H1 (cell line): ENCODE measurements at regions not wholly inside any gene's neighbourhood (a gene's known extent, or its start where the extent isn't known, plus 50 kb on each side); places are given as distances from the start of the nearest gene placed in this dataset.

Source experiments
- CTCF ChIA-PET: fragments of 300-600 bp; sonication (Branson Sonifier 250); formaldehyde crosslinking; loops from one replicate; lab custom pipeline; 2021; ENCODE audit not compliant: partially characterized antibody; lab: Charles Lee
- POLR2A ChIA-PET: fragments of 300-600 bp; sonication (Branson Sonifier 250); formaldehyde crosslinking; loops from one replicate; lab custom pipeline; 2021; ENCODE audit warnings: inconsistent platforms; ENCODE audit not compliant: partially characterized antibody; lab: Charles Lee
- DNase-seq, 2 experiments: peaks; one replicate each; pipeline versions ENCODE4 v3.0.0 to v3.0.0-alpha.2; 2010 to 2022; ENCODE audit warnings: low spot score in 2 of 2, low read depth in 1 of 2, mixed read lengths in 1 of 2
- FAIRE-seq: peaks from 2 replicates; lab custom pipeline; 2011; peaks lifted over from hg19 to GRCh38; lab: Jason Lieb, UNC
- H2AFZ ChIP-seq: 2 replicates; pipeline ENCODE4 v1.8.1; 2012; ENCODE audit warnings: low read length, inconsistent platforms
- H2AK5ac ChIP-seq: 2 replicates; pipeline ENCODE4 v1.6.1; 2013; ENCODE audit warnings: low read depth, low read length
- H2BK120ac ChIP-seq: replicated peaks from 2 replicates; pipeline ENCODE3; 2013; ENCODE audit warnings: low read depth, low read length, inconsistent platforms
- H2BK12ac ChIP-seq: 2 replicates; pipeline ENCODE4 v1.6.1; 2013; ENCODE audit warnings: low read depth, low read length
- H2BK15ac ChIP-seq: 2 replicates; pipeline ENCODE4 v1.6.1; 2013; ENCODE audit warnings: low read length
- H2BK20ac ChIP-seq: 2 replicates; pipeline ENCODE4 v1.6.1; 2013; ENCODE audit warnings: low read length
- H2BK5ac ChIP-seq: 2 replicates; pipeline ENCODE4 v1.6.1; 2013; ENCODE audit warnings: low read depth, low read length
- H3K14ac ChIP-seq: 2 replicates; pipeline ENCODE4 v1.6.1; 2013; ENCODE audit warnings: inconsistent platforms; ENCODE audit not compliant: insufficient read length
- H3K18ac ChIP-seq: 2 replicates; pipeline ENCODE4 v1.6.1; 2013; ENCODE audit warnings: low read length; ENCODE audit errors: extremely low read depth
- H3K23ac ChIP-seq: 2 replicates; pipeline ENCODE4 v1.6.1; 2013; ENCODE audit warnings: inconsistent platforms; ENCODE audit not compliant: insufficient read length
- H3K23me2 ChIP-seq: 2 replicates; pipeline ENCODE4 v1.6.1; 2013; ENCODE audit warnings: low read depth, low read length
- H3K27ac ChIP-seq: 2 replicates; pipeline ENCODE4 v1.6.1; 2011; ENCODE audit warnings: low read depth, low read length, inconsistent platforms
- H3K27me3 ChIP-seq, 4 experiments: replicated peaks in 1 of 4; 1 replicate in 1 of 4; 2 replicates in 3 of 4; pipeline versions ENCODE4 v1.6.1 to v1.8.1; 2011 to 2013; ENCODE audit warnings: low read length in 3 of 4, mild to moderate bottlenecking in 3 of 4, inconsistent platforms in 2 of 4, mixed read lengths in 2 of 4, moderate library complexity in 1 of 4; ENCODE audit not compliant: control insufficient read depth in 3 of 4, insufficient read depth in 3 of 4; ENCODE audit errors: extremely low read depth in 1 of 4
- H3K36me3 ChIP-seq, 4 experiments: 2 replicates each; pipeline versions ENCODE4 v1.6.1 to v1.8.1; 2011 to 2013; ENCODE audit warnings: mild to moderate bottlenecking in 4 of 4, low read length in 3 of 4, moderate library complexity in 2 of 4, control low read depth in 1 of 4, inconsistent platforms in 1 of 4; ENCODE audit not compliant: insufficient read depth in 4 of 4, control insufficient read depth in 2 of 4
- H3K4ac ChIP-seq: replicated peaks from 2 replicates; pipeline ENCODE3; 2013; ENCODE audit warnings: low read length, low read depth, mixed read lengths, inconsistent platforms; ENCODE audit not compliant: insufficient read length
- H3K4me1 ChIP-seq, 4 experiments: replicated peaks in 1 of 4; 1 replicate in 1 of 4; 2 replicates in 3 of 4; pipeline versions ENCODE4 v1.6.1 to v1.8.1; 2011 to 2013; ENCODE audit warnings: low read length in 3 of 4, inconsistent platforms in 2 of 4, mixed read lengths in 1 of 4; ENCODE audit not compliant: insufficient read depth in 4 of 4, control insufficient read depth in 3 of 4
- H3K4me2 ChIP-seq, 2 experiments: 2 replicates each; pipeline versions ENCODE4 v1.6.1 to v1.8.1; 2011 to 2013; ENCODE audit warnings: low read depth in 2 of 2, low read length in 2 of 2, control low read depth in 1 of 2, inconsistent platforms in 1 of 2, mild to moderate bottlenecking in 1 of 2; ENCODE audit not compliant: insufficient read depth in 1 of 2
- H3K4me3 ChIP-seq, 4 experiments: fragments of 200-600, 300-600 bp in 1 of 4; sonication (generic), shearing (Covaris generic), sonication (Bioruptor Twin) in 1 of 4; 2 replicates each; pipeline versions ENCODE4 v1.5.1 to v1.8.1; 2011 to 2016; ENCODE audit warnings: low read length in 4 of 4, low read depth in 3 of 4, control low read depth in 2 of 4, inconsistent platforms in 2 of 4, mild to moderate bottlenecking in 2 of 4, mixed read lengths in 1 of 4, moderate library complexity in 1 of 4; ENCODE audit not compliant: insufficient read depth in 2 of 4; ENCODE audit errors: extremely low read depth in 1 of 4
- H3K56ac ChIP-seq: replicated peaks from 2 replicates; pipeline ENCODE3; 2013; ENCODE audit warnings: low read depth, mild to moderate bottlenecking, mixed read lengths, low read length, inconsistent platforms; ENCODE audit not compliant: insufficient read length
- H3K79me1 ChIP-seq: 2 replicates; pipeline ENCODE4 v1.6.1; 2013; ENCODE audit warnings: low read depth, low read length, control low read depth
- H3K79me2 ChIP-seq, 2 experiments: 2 replicates each; pipeline versions ENCODE4 v1.6.1 to v1.8.1; 2012 to 2013; ENCODE audit warnings: low read length in 2 of 2, mild to moderate bottlenecking in 2 of 2, inconsistent platforms in 1 of 2; ENCODE audit not compliant: insufficient read depth in 2 of 2, control insufficient read depth in 1 of 2
- H3K9ac ChIP-seq, 4 experiments: replicated peaks in 1 of 4; 1 replicate in 1 of 4; 2 replicates in 3 of 4; pipeline versions ENCODE4 v1.6.1 to v1.8.1; 2011 to 2013; ENCODE audit warnings: low read depth in 3 of 4, low read length in 3 of 4, control low read depth in 2 of 4, mild to moderate bottlenecking in 2 of 4, moderate library complexity in 2 of 4, inconsistent platforms in 1 of 4; ENCODE audit errors: extremely low read depth in 1 of 4
- H3K9me3 ChIP-seq, 2 experiments: 2 replicates each; pipeline versions ENCODE4 v1.6.1 to v1.8.1; 2012 to 2013; ENCODE audit warnings: mild to moderate bottlenecking in 2 of 2, moderate library complexity in 2 of 2, control low read depth in 1 of 2, inconsistent platforms in 1 of 2, low read depth in 1 of 2, low read length in 1 of 2, mixed read lengths in 1 of 2; ENCODE audit not compliant: insufficient read depth in 2 of 2
- H4K20me1 ChIP-seq, 2 experiments: replicated peaks in 1 of 2; 2 replicates each; pipeline versions ENCODE3 to v1.8.1; 2011 to 2013; ENCODE audit warnings: inconsistent platforms in 2 of 2, low read length in 2 of 2, mild to moderate bottlenecking in 1 of 2; ENCODE audit not compliant: insufficient read depth in 2 of 2, control insufficient read depth in 1 of 2
- H4K5ac ChIP-seq: 2 replicates; pipeline ENCODE4 v1.6.1; 2013; ENCODE audit warnings: low read length, low read depth, mixed read lengths, inconsistent platforms; ENCODE audit not compliant: insufficient read length
- H4K8ac ChIP-seq: 2 replicates; pipeline ENCODE4 v1.8.0; 2013; ENCODE audit warnings: mild to moderate bottlenecking, moderate library complexity, low read length, inconsistent platforms; ENCODE audit not compliant: insufficient read depth; ENCODE audit errors: extremely low read depth
- H4K91ac ChIP-seq: replicated peaks from 2 replicates; pipeline ENCODE3; 2013; ENCODE audit warnings: low read length, mixed read lengths, inconsistent platforms; ENCODE audit not compliant: insufficient read length
- CTBP2 ChIP-seq: IDR thresholded peaks from 2 replicates; pipeline ENCODE4 v1.7.0; 2011; ENCODE audit warnings: borderline replicate concordance, mild to moderate bottlenecking, moderate library complexity, mixed read lengths, low read length; ENCODE audit not compliant: insufficient read depth, insufficient read length
- EZH2 ChIP-seq: fragments of 200-600 bp; sonication (generic); IDR thresholded peaks from 2 replicates; pipeline ENCODE4 v1.7.1; 2012; ENCODE audit warnings: low read depth, mild to moderate bottlenecking, moderate library complexity, low read length, inconsistent platforms; ENCODE audit not compliant: severe bottlenecking
- FOSL1 ChIP-seq: IDR thresholded peaks from 2 replicates; pipeline ENCODE4 v1.6.1; 2011; ENCODE audit warnings: mild to moderate bottlenecking, low read depth, low read length, moderate library complexity; ENCODE audit not compliant: insufficient read depth
- KDM1A ChIP-seq: fragments of 200-600, 300-600 bp; sonication (generic); IDR thresholded peaks from 2 replicates; pipeline ENCODE4 v1.7.1; 2016; ENCODE audit warnings: mild to moderate bottlenecking, low read length, borderline replicate concordance
- KDM5A ChIP-seq: fragments of 200-600 bp; IDR thresholded peaks from 2 replicates; pipeline ENCODE4 v1.7.1; 2012; ENCODE audit warnings: mild to moderate bottlenecking, low read length, inconsistent platforms, mixed read lengths
- PHF8 ChIP-seq: fragments of 200-600 bp; sonication (generic); conservative IDR thresholded peaks from 2 replicates; pipeline ENCODE4 v1.7.1; 2012; ENCODE audit warnings: low read depth, mild to moderate bottlenecking, inconsistent platforms, low read length, moderate library complexity
- SP4 ChIP-seq: IDR thresholded peaks from 2 replicates; pipeline ENCODE4 v1.6.1; 2012; ENCODE audit warnings: low read length, inconsistent platforms
- TBP ChIP-seq: IDR thresholded peaks from 2 replicates; pipeline ENCODE4 v1.6.1; 2011; ENCODE audit warnings: low read depth, low read length, improper control_type of control experiment
- TCF12 ChIP-seq: IDR thresholded peaks from 2 replicates; pipeline ENCODE4 v1.6.1; 2011; ENCODE audit warnings: low read depth, mild to moderate bottlenecking, low read length
- TEAD4 ChIP-seq: IDR thresholded peaks from 2 replicates; pipeline ENCODE4 v1.6.1; 2012; ENCODE audit warnings: low read depth, low read length, inconsistent platforms, mixed read lengths
- YY1 ChIP-seq: IDR thresholded peaks from 2 replicates; pipeline ENCODE4 v1.6.1; 2011; ENCODE audit warnings: low read depth, mild to moderate bottlenecking, low read length
- whole genome bisulfite sequencing, 2 experiments: shearing (Covaris generic) in 1 of 2; methylation state at CpG; one replicate each; pipeline versions ENCODE4 v1.1.6 to v1.1.7; 2013 to 2015; ENCODE audit warnings: low lambda C conversion rate in 2 of 2, mixed read lengths in 2 of 2, inconsistent platforms in 1 of 2, low coverage in 1 of 2, missing lambda C conversion rate in 1 of 2; ENCODE audit not compliant: insufficient replicate concordance in 2 of 2, insufficient coverage in 1 of 2, insufficient read length in 1 of 2; ENCODE audit errors: extremely low coverage in 1 of 2, missing lambda C conversion rate in 1 of 2; 5-methylcytosine and 5-hydroxymethylcytosine counted together
- TF ChIP-seq, protein P1 (sequence below): IDR thresholded peaks from 2 replicates; pipeline ENCODE4 v1.6.1; 2012; ENCODE audit warnings: inconsistent platforms

DNA sequence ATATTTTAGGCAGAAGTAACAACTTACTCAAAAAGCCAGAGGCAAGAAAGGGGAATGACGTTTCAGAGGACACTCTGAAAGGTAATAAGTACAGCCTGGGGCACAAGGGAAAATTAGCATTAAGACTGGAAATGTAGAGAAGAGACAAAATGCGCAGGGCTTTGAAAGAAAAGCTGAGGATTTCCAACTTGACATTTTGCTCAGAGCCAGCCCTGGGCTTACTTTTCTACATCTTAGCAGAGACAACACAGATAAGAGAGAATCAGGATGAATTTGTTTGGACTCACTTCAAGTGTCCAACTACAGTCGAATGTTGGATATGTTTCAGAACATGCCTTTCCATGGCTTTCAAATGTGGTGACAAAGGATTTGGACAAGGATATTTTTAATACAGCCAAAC lies 808.9 kb upstream of the LUZP2 start:
- no peak overlapping the region for H4K5ac ChIP-seq
- H3K4me2 ChIP-seq, result no peak overlapping the region
- H3K27me3 ChIP-seq, result no peaks in the 10 kb centered on the region
- H4K91ac ChIP-seq, result no peak overlapping the region
- CTCF ChIA-PET, result no interaction called here
- no peaks in the 10 kb centered on the region for H3K79me1 ChIP-seq
- no peaks in the 10 kb centered on the region for H3K9me3 ChIP-seq
- H3K4ac ChIP-seq, result no peak overlapping the region
- FAIRE-seq (no peak), DNase-seq (no peak)
- POLR2A ChIA-PET, result no interaction called here
- H2AFZ ChIP-seq, result no peak overlapping the region
- H3K79me2 ChIP-seq, result no peaks in the 10 kb centered on the region
- WGBS, 2 experiments, result 90% methylated on average over 3 of the region's 3 CpGs; no CpG with 5 or more reads in 1 of the 2 experiments
- H3K9ac ChIP-seq, result no peak overlapping the region
- H2BK12ac ChIP-seq, result no peak overlapping the region
- H3K56ac ChIP-seq, result no peak overlapping the region
- H2BK15ac ChIP-seq, result no peak overlapping the region
- H2BK5ac ChIP-seq, result no peak overlapping the region
- TF ChIP-seq TBP (no peak), EZH2 (no peak), FOSL1 (no peak), YY1 (no peak), KDM5A (no peak), TCF12 (no peak), SP4 (no peak), KDM1A (no peak), CTBP2 (no peak), PHF8 (no peak), TEAD4 (no peak)
- TF ChIP-seq, protein P1, sequence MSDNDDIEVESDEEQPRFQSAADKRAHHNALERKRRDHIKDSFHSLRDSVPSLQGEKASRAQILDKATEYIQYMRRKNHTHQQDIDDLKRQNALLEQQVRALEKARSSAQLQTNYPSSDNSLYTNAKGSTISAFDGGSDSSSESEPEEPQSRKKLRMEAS, result no peak
- no peak overlapping the region for H3K27ac ChIP-seq
- no peak overlapping the region for H3K18ac ChIP-seq
- H2AK5ac ChIP-seq, result no peak overlapping the region
- no peak overlapping the region for H2BK120ac ChIP-seq
- H3K23me2 ChIP-seq, result no peaks in the 10 kb centered on the region
- H4K20me1 ChIP-seq, result no peaks in the 10 kb centered on the region
- H3K36me3 ChIP-seq, result no peaks in the 10 kb centered on the region
- peaks cover 0 to 3% (median 0%) of the 10 kb centered on the region in 4 experiments; a peak in 1 of 7 replicates for H3K4me1 ChIP-seq
- H4K8ac ChIP-seq, result no peak overlapping the region
- H3K4me3 ChIP-seq, result no peak overlapping the region
- H2BK20ac ChIP-seq, result no peak overlapping the region
- no peak overlapping the region for H3K14ac ChIP-seq
- H3K23ac ChIP-seq, result no peak overlapping the region
